ENCODE measurements at regions not wholly inside any gene's neighbourhood (a gene's known extent, or its start where the extent isn't known, plus 50 kb on each side); places are given as distances from the start of the nearest gene placed in this dataset.

- H3K79me2 ChIP-seq (ENCODE audit: insufficient read depth) = no peaks in the 10 kb centered on the region
- no peaks in the 10 kb centered on the region for H3K9me3 ChIP-seq
- 41% methylated on average over 1 of the region's 1 CpG for WGBS (ENCODE audit: low lambda C conversion rate)
- peaks cover 5% of the 10 kb centered on the region; the same call in 1 of the 2 replicates for H3K27me3 ChIP-seq (ENCODE audit: insufficient read depth)
- H2AFZ ChIP-seq (ENCODE audit: low read depth) = no peak overlapping the region
- H3K9me2 ChIP-seq = no peaks in the 10 kb centered on the region
- POLR2A ChIA-PET = interaction anchor here (1.0 kb wide), 1 partner anchor 32 kb away, joined by 3 read pairs; no protein-coding TSS in a partner anchor
- H3K4me3 ChIP-seq (ENCODE audit: low read depth in 2 of 2, low read length in 1 of 2) = no peak overlapping the region
- no peak for DNase-seq
- no peak overlapping the region for H3K4me2 ChIP-seq
- H3K27ac ChIP-seq (ENCODE audit: low read depth in 2 of 2, low read length in 1 of 2) = peak overlapping the region in 1 of 2 experiments; percentile 88; a peak in 2 of 4 replicates
- H3K36me3 ChIP-seq (replicated peaks in 1 of 2; ENCODE audit: control insufficient read depth in 1 of 2, insufficient read depth in 2 of 2, low read length in 1 of 2) = no peaks in the 10 kb centered on the region
- H4K20me1 ChIP-seq (ENCODE audit: insufficient read depth) = no peaks in the 10 kb centered on the region
- TF ChIP-seq NRF1 (IDR thresholded peaks at IDR 0.05; ENCODE audit: low read depth, low read length) (no peak), NFIC (IDR thresholded peaks at IDR 0.05; ENCODE audit: borderline replicate concordance) (no peak)
- CTCF ChIA-PET = interaction anchor here (0.9 kb wide), 1 partner anchor 115 kb away, joined by 3 read pairs; no protein-coding TSS in a partner anchor
- H3K9ac ChIP-seq = no peak overlapping the region
- H3F3A ChIP-seq (replicated peaks; ENCODE audit: insufficient read depth) = no peaks in the 10 kb centered on the region
- H3K4me1 ChIP-seq (ENCODE audit: control insufficient read depth in 1 of 2, insufficient read depth in 2 of 2, low read depth in 1 of 2, low read length in 1 of 2) = peaks cover 0 to 16% of the 10 kb centered on the region in 2 experiments; a peak in 3 of 4 replicates
Observed at GRCh38 chr5:54728588-54728915, 211.0 kb downstream of the SNX18 start.

GRCh38 chr5:54727874-54728587 lies 210.5 kb downstream of the SNX18 start:
- Histone ChIP-seq H3K4me1 (ENCODE audit: control insufficient read depth in 1 of 2, insufficient read depth in 2 of 2, low read depth in 1 of 2, low read length in 1 of 2) (peaks cover 0 to 16% of the 10 kb centered on the region in 2 experiments; a peak in 3 of 4 replicates), H3K4me3 (ENCODE audit: low read depth in 2 of 2, low read length in 1 of 2) (no peak overlapping the region; a peak in 1 of 4 replicates), H2AFZ (ENCODE audit: low read depth) (no peak overlapping the region), H3K9ac (no peak overlapping the region), H3K4me2 (no peak overlapping the region), H3K27ac (ENCODE audit: low read depth in 2 of 2, low read length in 1 of 2) (peak overlapping the region in 1 of 2 experiments; percentile 88; a peak in 2 of 4 replicates), H3K27me3 (ENCODE audit: insufficient read depth) (peaks cover 5% of the 10 kb centered on the region; the same call in 1 of the 2 replicates), H4K20me1 (ENCODE audit: insufficient read depth) (no peaks in the 10 kb centered on the region), H3K36me3 (replicated peaks in 1 of 2; ENCODE audit: control insufficient read depth in 1 of 2, insufficient read depth in 2 of 2, low read length in 1 of 2) (no peaks in the 10 kb centered on the region), H3F3A (replicated peaks; ENCODE audit: insufficient read depth) (no peaks in the 10 kb centered on the region), H3K9me2 (no peaks in the 10 kb centered on the region), H3K9me3 (no peaks in the 10 kb centered on the region), H3K79me2 (ENCODE audit: insufficient read depth) (no peaks in the 10 kb centered on the region)
- ChIA-PET POLR2A (interaction anchor here (1.0 kb wide), 1 partner anchor 31 kb away, joined by 3 read pairs; no protein-coding TSS in a partner anchor), CTCF (interaction anchor here (0.6 to 0.9 kb wide), 2 partner anchors 116 to 1693 kb away, joined by 3 read pairs; no protein-coding TSS in a partner anchor)
- TF ChIP-seq EP300 (IDR thresholded peaks at IDR 0.05; ENCODE audit: borderline replicate concordance in 1 of 2, low read depth in 1 of 2, low read length in 1 of 2) (peak in 1 of 2 experiments; percentile 62; a peak in 1 of 4 replicates), MXI1 (IDR thresholded peaks at IDR 0.05; ENCODE audit: low read depth, low read length) (no peak)
- DNase-seq = no peak
- WGBS (ENCODE audit: low lambda C conversion rate) = 25% methylated on average over 2 of the region's 2 CpGs

- Histone ChIP-seq H3K9me3 (no peaks in the 10 kb centered on the region), H3K9me2 (no peaks in the 10 kb centered on the region), H3K27me3 (ENCODE audit: insufficient read depth) (peaks cover 5% of the 10 kb centered on the region; the same call in 1 of the 2 replicates), H3K79me2 (ENCODE audit: insufficient read depth) (no peaks in the 10 kb centered on the region), H3K27ac (ENCODE audit: low read depth in 2 of 2, low read length in 1 of 2) (no peak overlapping the region), H3K4me2 (no peak overlapping the region), H3K36me3 (replicated peaks in 1 of 2; ENCODE audit: control insufficient read depth in 1 of 2, insufficient read depth in 2 of 2, low read length in 1 of 2) (no peaks in the 10 kb centered on the region), H3K9ac (no peak overlapping the region), H3K4me3 (ENCODE audit: low read depth in 2 of 2, low read length in 1 of 2) (no peak overlapping the region), H3K4me1 (ENCODE audit: control insufficient read depth in 1 of 2, insufficient read depth in 2 of 2, low read depth in 1 of 2, low read length in 1 of 2) (peaks cover 1 to 16% of the 10 kb centered on the region in 2 experiments; a peak in 3 of 4 replicates), H3F3A (replicated peaks; ENCODE audit: insufficient read depth) (no peaks in the 10 kb centered on the region), H2AFZ (ENCODE audit: low read depth) (no peak overlapping the region), H4K20me1 (ENCODE audit: insufficient read depth) (no peaks in the 10 kb centered on the region)
- ChIA-PET CTCF (interaction anchor here (2.1 kb wide), 1 partner anchor 208 kb away, joined by 7 read pairs; the partner anchor contains the start of gene SNX18), POLR2A (no interaction called here)
- TF ChIP-seq PBX3 (IDR thresholded peaks at IDR 0.05) (no peak), SMC3 (IDR thresholded peaks at IDR 0.05; ENCODE audit: low read depth, low read length) (no peak), MAX (IDR thresholded peaks at IDR 0.05; ENCODE audit: low read depth) (no peak), FOSL2 (IDR thresholded peaks at IDR 0.05; ENCODE audit: borderline replicate concordance, low read depth) (no peak), RXRA (IDR thresholded peaks at IDR 0.05; ENCODE audit: borderline replicate concordance, low read depth) (no peak), JUND (IDR thresholded peaks at IDR 0.05) (no peak), NFIC (IDR thresholded peaks at IDR 0.05; ENCODE audit: borderline replicate concordance) (no peak), CHD2 (IDR thresholded peaks at IDR 0.05; ENCODE audit: low read length, partially characterized antibody) (no peak), RFX5 (IDR thresholded peaks at IDR 0.05; ENCODE audit: low read length) (no peak), FOXJ3 (CRISPR knock-in tag; IDR thresholded peaks at IDR 0.05) (no peak), TCF12 (IDR thresholded peaks at IDR 0.05) (no peak), TAF1 (IDR thresholded peaks at IDR 0.05; ENCODE audit: borderline replicate concordance, low read depth, low read length) (no peak), GABPA (IDR thresholded peaks at IDR 0.05; ENCODE audit: low read depth) (no peak), SIN3A (IDR thresholded peaks at IDR 0.05; ENCODE audit: borderline replicate concordance, low read depth, low read length) (no peak), MXI1 (IDR thresholded peaks at IDR 0.05; ENCODE audit: low read depth, low read length) (no peak), EZH2phosphoT487 (IDR thresholded peaks at IDR 0.05; ENCODE audit: borderline replicate concordance, low read depth) (no peak)
- no peak for DNase-seq
- 27% methylated on average over 2 of the region's 2 CpGs for WGBS (ENCODE audit: low lambda C conversion rate)
Observed at GRCh38 chr5:54725391-54726280, 208.1 kb downstream of the SNX18 start.

All from SK-N-SH (cell line).